ENCODE measurements at regions not wholly inside any gene's neighbourhood (a gene's known extent, or its start where the extent isn't known, plus 50 kb on each side); places are given as distances from the start of the nearest gene placed in this dataset.
"Not testable (repeated sequence)": the region's sequence is repeated elsewhere in the genome, so short reads cannot be mapped to it uniquely, and the experiment has no call there.

- not testable (repeated sequence) for TF ChIP-seq EZH2, EZH2phosphoT487 (IDR thresholded peaks at IDR 0.05)
- TF ChIP-seq, protein P1, sequence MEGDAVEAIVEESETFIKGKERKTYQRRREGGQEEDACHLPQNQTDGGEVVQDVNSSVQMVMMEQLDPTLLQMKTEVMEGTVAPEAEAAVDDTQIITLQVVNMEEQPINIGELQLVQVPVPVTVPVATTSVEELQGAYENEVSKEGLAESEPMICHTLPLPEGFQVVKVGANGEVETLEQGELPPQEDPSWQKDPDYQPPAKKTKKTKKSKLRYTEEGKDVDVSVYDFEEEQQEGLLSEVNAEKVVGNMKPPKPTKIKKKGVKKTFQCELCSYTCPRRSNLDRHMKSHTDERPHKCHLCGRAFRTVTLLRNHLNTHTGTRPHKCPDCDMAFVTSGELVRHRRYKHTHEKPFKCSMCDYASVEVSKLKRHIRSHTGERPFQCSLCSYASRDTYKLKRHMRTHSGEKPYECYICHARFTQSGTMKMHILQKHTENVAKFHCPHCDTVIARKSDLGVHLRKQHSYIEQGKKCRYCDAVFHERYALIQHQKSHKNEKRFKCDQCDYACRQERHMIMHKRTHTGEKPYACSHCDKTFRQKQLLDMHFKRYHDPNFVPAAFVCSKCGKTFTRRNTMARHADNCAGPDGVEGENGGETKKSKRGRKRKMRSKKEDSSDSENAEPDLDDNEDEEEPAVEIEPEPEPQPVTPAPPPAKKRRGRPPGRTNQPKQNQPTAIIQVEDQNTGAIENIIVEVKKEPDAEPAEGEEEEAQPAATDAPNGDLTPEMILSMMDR (IDR thresholded peaks at IDR 0.05): not testable (repeated sequence)
Observed at GRCh38 chr7:79625921-79626320, 172.5 kb upstream of the MAGI2 start.

All from neural progenitor cell (in vitro differentiated cells).